ENCODE measurements at regions not wholly inside any gene's neighbourhood (a gene's known extent, or its start where the extent isn't known, plus 50 kb on each side); places are given as distances from the start of the nearest gene placed in this dataset.
A peak's percentile ranks its signal among the peaks of the same experiment; 100 is the strongest.

GRCh38 chr4:137707102-137707620 lies 174.9 kb upstream of the PCDH18 start (continued):
- TF ChIP-seq REST (IDR thresholded peaks at IDR 0.05; ENCODE audit: unreplicated experiment) (no peak), JUNB (IDR thresholded peaks at IDR 0.05; ENCODE audit: unreplicated experiment) (no peak), POLR2AphosphoS5 (IDR thresholded peaks at IDR 0.05; ENCODE audit: low read depth) (no peak)

- no peaks in the 10 kb centered on the region for H3K4me1 ChIP-seq (ENCODE audit: insufficient read depth)
- H3K27me3 Mint-ChIP-seq (ENCODE audit: insufficient read depth, low read depth, poor library complexity): no peaks in the 10 kb centered on the region
- no peaks in the 10 kb centered on the region for H4K20me1 ChIP-seq (replicated peaks; ENCODE audit: insufficient read depth)
- H3K27ac Mint-ChIP-seq: no peak overlapping the region
- peaks cover 11% of the 10 kb centered on the region for H3K9me3 Mint-ChIP-seq
- no peak overlapping the region for H3K4me3 ChIP-seq
- H3K27me3 ChIP-seq (ENCODE audit: insufficient read depth): no peaks in the 10 kb centered on the region
- H3K4me1 Mint-ChIP-seq: no peaks in the 10 kb centered on the region; the same call in 2 of the 3 replicates
- no peak overlapping the region for H3K4me3 Mint-ChIP-seq
- no peaks in the 10 kb centered on the region for H3F3A ChIP-seq (replicated peaks; ENCODE audit: low read depth)
- no peaks in the 10 kb centered on the region for H3K36me3 ChIP-seq (ENCODE audit: insufficient read depth)
- H3K4me2 ChIP-seq: no peak overlapping the region
- H3K79me2 ChIP-seq (replicated peaks; ENCODE audit: insufficient read depth): no peaks in the 10 kb centered on the region
- H3K36me3 Mint-ChIP-seq (ENCODE audit: low read depth): peaks cover 11% of the 10 kb centered on the region
- ATAC-seq (no peak), DNase-seq (ENCODE audit: low spot score) (no peak)
- H3K9me2 ChIP-seq (ENCODE audit: insufficient read depth): peaks cover 5% of the 10 kb centered on the region; the same call in 1 of the 2 replicates
- H2AFZ ChIP-seq: peak overlapping the region; percentile 57; the same call in 1 of the 2 replicates
- no peak overlapping the region for H3K27ac ChIP-seq (ENCODE audit: low read depth)
- TF ChIP-seq ZNF114 (CRISPR knock-in tag; IDR thresholded peaks at IDR 0.05) (no peak), EZH2phosphoT487 (IDR thresholded peaks at IDR 0.05; ENCODE audit: unreplicated experiment) (no peak)
Measured at GRCh38 chr4:137705171-137705783, 173.0 kb upstream of the PCDH18 start.

GRCh38 chr4:137703195-137703594 lies 170.9 kb upstream of the PCDH18 start:
- peaks cover 5% of the 10 kb centered on the region for H3K9me2 ChIP-seq (ENCODE audit: insufficient read depth)
- peaks cover 16% of the 10 kb centered on the region for H3K36me3 Mint-ChIP-seq (ENCODE audit: low read depth)
- no peak overlapping the region for H3K4me3 ChIP-seq
- H3K36me3 ChIP-seq (ENCODE audit: insufficient read depth): no peaks in the 10 kb centered on the region
- H3K27ac Mint-ChIP-seq: no peak overlapping the region
- no peak overlapping the region for H3K4me2 ChIP-seq
- H3K79me2 ChIP-seq (replicated peaks; ENCODE audit: insufficient read depth): no peaks in the 10 kb centered on the region
- peaks cover 15% of the 10 kb centered on the region for H3K9me3 Mint-ChIP-seq
- H3K27ac ChIP-seq (ENCODE audit: low read depth): no peak overlapping the region
- no peaks in the 10 kb centered on the region for H3F3A ChIP-seq (replicated peaks; ENCODE audit: low read depth)
- no peaks in the 10 kb centered on the region for H3K4me1 ChIP-seq (ENCODE audit: insufficient read depth)
- TF ChIP-seq STAT1 (IDR thresholded peaks at IDR 0.05; ENCODE audit: unreplicated experiment) (no peak), JUNB (IDR thresholded peaks at IDR 0.05; ENCODE audit: unreplicated experiment) (no peak), ZNF114 (CRISPR knock-in tag; IDR thresholded peaks at IDR 0.05) (no peak), EZH2phosphoT487 (IDR thresholded peaks at IDR 0.05; ENCODE audit: unreplicated experiment) (no peak), ZNF462 (CRISPR knock-in tag; IDR thresholded peaks at IDR 0.05) (no peak), CREB1 (CRISPR knock-in tag; IDR thresholded peaks at IDR 0.05; ENCODE audit: low read depth) (no peak), ETS1 (IDR thresholded peaks at IDR 0.05) (no peak)
- H4K20me1 ChIP-seq (replicated peaks; ENCODE audit: insufficient read depth): no peaks in the 10 kb centered on the region
- ATAC-seq (no peak), DNase-seq (ENCODE audit: low spot score) (no peak)
- H3K27me3 ChIP-seq (ENCODE audit: insufficient read depth): no peaks in the 10 kb centered on the region
- H2AFZ ChIP-seq: no peak overlapping the region
- no peaks in the 10 kb centered on the region for H3K4me1 Mint-ChIP-seq
- H3K4me3 Mint-ChIP-seq: no peak overlapping the region
- no peaks in the 10 kb centered on the region for H3K27me3 Mint-ChIP-seq (ENCODE audit: insufficient read depth, low read depth, poor library complexity)
